ENCODE measurements at regions not wholly inside any gene's neighbourhood (a gene's known extent, or its start where the extent isn't known, plus 50 kb on each side); places are given as distances from the start of the nearest gene placed in this dataset.

- no TSS peak for BruUV-seq (replicated peaks)
- ChIA-PET POLR2A (no interaction called here), CTCF (ENCODE audit: low intra/inter-chr PET ratio) (no interaction called here)
- intact Hi-C loops (cut with micrococcal nuclease): no loop called here
- 0% methylated on average over 1 of the region's 1 CpG for WGBS (ENCODE audit: insufficient coverage, low coverage, missing lambda C conversion rate)
- no peaks in the 10 kb centered on the region for H3K9me1 ChIP-seq (ENCODE audit: control insufficient read depth, insufficient read depth, low read length)
- in situ Hi-C loops (cut with MboI): no loop called here
- ATAC-seq (no peak), FAIRE-seq (no peak), DNase-seq (ENCODE audit: extremely low read depth in 1 of 4, low spot score in 3 of 4) (no peak)
- H4K20me1 ChIP-seq (replicated peaks; ENCODE audit: control insufficient read depth, insufficient read depth, low read length): no peaks in the 10 kb centered on the region
- H3K79me2 ChIP-seq (ENCODE audit: control insufficient read depth, insufficient read depth, low read length): no peaks in the 10 kb centered on the region
- no peak overlapping the region for H3K4me3 ChIP-seq
- H3K4me1 ChIP-seq (replicated peaks in 1 of 2; ENCODE audit: control insufficient read depth in 2 of 2, insufficient read depth in 2 of 2, low read length in 2 of 2): no peaks in the 10 kb centered on the region
- H2AFZ ChIP-seq (ENCODE audit: low read depth, low read length): no peak overlapping the region
- no peaks in the 10 kb centered on the region; a peak in 1 of 5 replicates for H3K27me3 ChIP-seq (ENCODE audit: control insufficient read depth in 2 of 2, insufficient read depth in 2 of 2, low read length in 2 of 2)
- H3K4me2 ChIP-seq (ENCODE audit: insufficient read depth, low read length): no peak overlapping the region
- H3K27ac ChIP-seq (ENCODE audit: extremely low read depth, low read depth, low read length): no peak overlapping the region
- no peaks in the 10 kb centered on the region for H3K36me3 ChIP-seq (ENCODE audit: control insufficient read depth, insufficient read depth, low read length)
- no peaks in the 10 kb centered on the region for H3K9me3 ChIP-seq (replicated peaks; ENCODE audit: control insufficient read depth, insufficient read depth, low read depth, low read length)
- H3K9ac ChIP-seq (ENCODE audit: insufficient read depth in 1 of 2, low read depth in 2 of 2, low read length in 2 of 2): no peak overlapping the region
- no peak for TF ChIP-seq ZNF133 (CRISPR knock-in tag; IDR thresholded peaks at IDR 0.05)
- no peak for TF ChIP-seq ARID3B (CRISPR knock-in tag; IDR thresholded peaks at IDR 0.05; ENCODE audit: borderline replicate concordance)
- no peak for TF ChIP-seq DLX4 (CRISPR knock-in tag; IDR thresholded peaks at IDR 0.05)
- TF ChIP-seq MXD1 (CRISPR knock-in tag; IDR thresholded peaks at IDR 0.05; ENCODE audit: borderline replicate concordance, poor library complexity, severe bottlenecking): no peak
- no peak for TF ChIP-seq ZNF121 (CRISPR knock-in tag; conservative IDR thresholded peaks at IDR 0.05)
- TF ChIP-seq CXXC5 (CRISPR knock-in tag; IDR thresholded peaks at IDR 0.05): no peak
- TF ChIP-seq TEAD4 (IDR thresholded peaks at IDR 0.05; ENCODE audit: low read length): no peak
- TF ChIP-seq TEAD4 (CRISPR knock-in tag; IDR thresholded peaks at IDR 0.05; ENCODE audit: borderline replicate concordance): no peak
- no peak for TF ChIP-seq RFX1 (IDR thresholded peaks at IDR 0.05)
- no peak for TF ChIP-seq HNRNPUL1 (IDR thresholded peaks at IDR 0.05; ENCODE audit: low read length)
- no peak for TF ChIP-seq IFI16 (CRISPR knock-in tag; IDR thresholded peaks at IDR 0.05)
- TF ChIP-seq ZNF707 (CRISPR knock-in tag; conservative IDR thresholded peaks at IDR 0.05): no peak
- TF ChIP-seq EWSR1 (IDR thresholded peaks at IDR 0.05; ENCODE audit: borderline replicate concordance, low read depth, partially characterized antibody): no peak
- TF ChIP-seq ZSCAN32 (CRISPR knock-in tag; IDR thresholded peaks at IDR 0.05): no peak
- TF ChIP-seq GTF2F1 (IDR thresholded peaks at IDR 0.05; ENCODE audit: low read depth, low read length): no peak
- TF ChIP-seq MNT (conservative IDR thresholded peaks at IDR 0.05): no peak
- TF ChIP-seq PCBP2 (IDR thresholded peaks at IDR 0.05; ENCODE audit: low read depth, low read length, poor library complexity, severe bottlenecking): no peak
These were observed 64.8 kb upstream of the STK39 start for GRCh38 chr2:168312036-168312822.

Measured in K562 (cell line).